Loucy (cell line): ENCODE measurements at regions not wholly inside any gene's neighbourhood (a gene's known extent, or its start where the extent isn't known, plus 50 kb on each side); places are given as distances from the start of the nearest gene placed in this dataset.

Experiments used
- H2AFZ ChIP-seq: fragments of 200-600 bp; sonication (generic); 2 replicates; pipeline ENCODE4 v1.6.0; 2016; ENCODE audit warnings: antibody characterized with exemption, mild to moderate bottlenecking, low read length, moderate library complexity
- H3F3A ChIP-seq: fragments of 200-600 bp; 2 replicates; pipeline ENCODE4 v1.6.0; 2016; ENCODE audit warnings: antibody characterized with exemption, low read depth, mild to moderate bottlenecking
- H3K27me3 ChIP-seq: fragments of 200-600 bp; sonication (generic); 2 replicates; pipeline ENCODE4 v1.6.1; 2014; ENCODE audit warnings: low read length, mild to moderate bottlenecking; ENCODE audit not compliant: insufficient read depth, poor library complexity, severe bottlenecking
- H3K36me3 ChIP-seq: fragments of 200-600 bp; sonication (generic); 2 replicates; pipeline ENCODE4 v1.6.1; 2016; ENCODE audit warnings: low read length; ENCODE audit not compliant: insufficient read depth
- H3K4me1 ChIP-seq: fragments of 200-600 bp; sonication (generic); 2 replicates; pipeline ENCODE4 v1.5.1; 2014; ENCODE audit warnings: low read length, mild to moderate bottlenecking; ENCODE audit not compliant: insufficient read depth, poor library complexity, severe bottlenecking
- H3K4me2 ChIP-seq: fragments of 200-600 bp; sonication (generic); 2 replicates; pipeline ENCODE4 v1.6.0; 2014; ENCODE audit warnings: antibody characterized with exemption, low read length, low read depth, mild to moderate bottlenecking; ENCODE audit not compliant: poor library complexity, severe bottlenecking
- H3K4me3 ChIP-seq: fragments of 200-600 bp; sonication (generic); 2 replicates; pipeline ENCODE4 v1.5.1; 2014; ENCODE audit warnings: low read length, mild to moderate bottlenecking, mixed read lengths; ENCODE audit not compliant: poor library complexity, severe bottlenecking
- H3K79me2 ChIP-seq: fragments of 200-600 bp; sonication (generic); 2 replicates; pipeline ENCODE4 v1.6.1; 2014; ENCODE audit warnings: low read length; ENCODE audit not compliant: insufficient read depth
- H3K9ac ChIP-seq: fragments of 200-600 bp; sonication (generic); 2 replicates; pipeline ENCODE4 v1.6.0; 2014; ENCODE audit warnings: mild to moderate bottlenecking, low read depth, low read length, moderate library complexity; ENCODE audit not compliant: poor library complexity, severe bottlenecking
- H3K9me2 ChIP-seq: fragments of 200-600 bp; sonication (generic); replicated peaks from 2 replicates; pipeline ENCODE4 v1.6.1; 2016; ENCODE audit warnings: low read depth, low read length, mixed read lengths
- H3K9me3 ChIP-seq: fragments of 200-600 bp; sonication (generic); 2 replicates; pipeline ENCODE4 v1.6.1; 2014; ENCODE audit warnings: mild to moderate bottlenecking, antibody characterized with exemption, low read length, low read depth; ENCODE audit not compliant: insufficient read depth
- H4K20me1 ChIP-seq: fragments of 200-600 bp; sonication (generic); 2 replicates; pipeline ENCODE4 v1.6.0; 2014; ENCODE audit warnings: antibody characterized with exemption, low read length, mild to moderate bottlenecking; ENCODE audit not compliant: insufficient read depth, poor library complexity, severe bottlenecking
- CTCF ChIP-seq: fragments of 200-600 bp; sonication (generic); conservative IDR thresholded peaks from 2 replicates; pipeline ENCODE4 v1.5.1; 2014; ENCODE audit warnings: mild to moderate bottlenecking, antibody characterized with exemption, low read length
- EZH2phosphoT487 ChIP-seq: fragments of 200-600 bp; IDR thresholded peaks from 2 replicates; pipeline ENCODE4 v1.6.1; 2018; ENCODE audit warnings: antibody characterized with exemption, mild to moderate bottlenecking, moderate library complexity, borderline replicate concordance

GRCh38 chr9:25396828-25397227, 281.4 kb downstream of the TUSC1 start:
- no peaks in the 10 kb centered on the region for H3K36me3 ChIP-seq
- H3K9me2 ChIP-seq: no peaks in the 10 kb centered on the region
- no peak overlapping the region for H3K9ac ChIP-seq
- no peak overlapping the region for H3K4me3 ChIP-seq
- no peaks in the 10 kb centered on the region for H3F3A ChIP-seq
- no peaks in the 10 kb centered on the region for H3K4me1 ChIP-seq
- H2AFZ ChIP-seq: no peak overlapping the region
- TF ChIP-seq CTCF (no peak), EZH2phosphoT487 (no peak)
- no peaks in the 10 kb centered on the region for H3K27me3 ChIP-seq
- no peaks in the 10 kb centered on the region for H3K9me3 ChIP-seq
- no peak overlapping the region for H3K4me2 ChIP-seq
- H4K20me1 ChIP-seq: no peaks in the 10 kb centered on the region
- no peaks in the 10 kb centered on the region for H3K79me2 ChIP-seq

- Histone ChIP-seq H3K4me3 (no peak overlapping the region), H3K36me3 (no peaks in the 10 kb centered on the region), H3K9ac (no peak overlapping the region), H3F3A (no peaks in the 10 kb centered on the region), H3K27me3 (no peaks in the 10 kb centered on the region), H2AFZ (no peak overlapping the region), H3K4me2 (no peak overlapping the region), H4K20me1 (no peaks in the 10 kb centered on the region), H3K9me3 (no peaks in the 10 kb centered on the region), H3K9me2 (no peaks in the 10 kb centered on the region), H3K79me2 (no peaks in the 10 kb centered on the region), H3K4me1 (no peaks in the 10 kb centered on the region)
- TF ChIP-seq CTCF (no peak), EZH2phosphoT487 (no peak)
Observed at GRCh38 chr9:25381141-25381540, 297.1 kb downstream of the TUSC1 start.

- Histone ChIP-seq H3K9me2 (no peaks in the 10 kb centered on the region), H3K4me1 (no peaks in the 10 kb centered on the region), H2AFZ (no peak overlapping the region), H3K9ac (no peak overlapping the region), H4K20me1 (no peaks in the 10 kb centered on the region), H3K4me3 (no peak overlapping the region), H3K79me2 (no peaks in the 10 kb centered on the region), H3K9me3 (no peaks in the 10 kb centered on the region), H3F3A (no peaks in the 10 kb centered on the region), H3K36me3 (no peaks in the 10 kb centered on the region), H3K4me2 (no peak overlapping the region), H3K27me3 (no peaks in the 10 kb centered on the region)
- TF ChIP-seq EZH2phosphoT487 (no peak), CTCF (no peak)
Observed at GRCh38 chr9:25377039-25377438, 301.2 kb downstream of the TUSC1 start.
